ENCODE measurements at regions not wholly inside any gene's neighbourhood (a gene's known extent, or its start where the extent isn't known, plus 50 kb on each side); places are given as distances from the start of the nearest gene placed in this dataset.
"Not testable (repeated sequence)": the region's sequence is repeated elsewhere in the genome, so short reads cannot be mapped to it uniquely, and the experiment has no call there.

DNA sequence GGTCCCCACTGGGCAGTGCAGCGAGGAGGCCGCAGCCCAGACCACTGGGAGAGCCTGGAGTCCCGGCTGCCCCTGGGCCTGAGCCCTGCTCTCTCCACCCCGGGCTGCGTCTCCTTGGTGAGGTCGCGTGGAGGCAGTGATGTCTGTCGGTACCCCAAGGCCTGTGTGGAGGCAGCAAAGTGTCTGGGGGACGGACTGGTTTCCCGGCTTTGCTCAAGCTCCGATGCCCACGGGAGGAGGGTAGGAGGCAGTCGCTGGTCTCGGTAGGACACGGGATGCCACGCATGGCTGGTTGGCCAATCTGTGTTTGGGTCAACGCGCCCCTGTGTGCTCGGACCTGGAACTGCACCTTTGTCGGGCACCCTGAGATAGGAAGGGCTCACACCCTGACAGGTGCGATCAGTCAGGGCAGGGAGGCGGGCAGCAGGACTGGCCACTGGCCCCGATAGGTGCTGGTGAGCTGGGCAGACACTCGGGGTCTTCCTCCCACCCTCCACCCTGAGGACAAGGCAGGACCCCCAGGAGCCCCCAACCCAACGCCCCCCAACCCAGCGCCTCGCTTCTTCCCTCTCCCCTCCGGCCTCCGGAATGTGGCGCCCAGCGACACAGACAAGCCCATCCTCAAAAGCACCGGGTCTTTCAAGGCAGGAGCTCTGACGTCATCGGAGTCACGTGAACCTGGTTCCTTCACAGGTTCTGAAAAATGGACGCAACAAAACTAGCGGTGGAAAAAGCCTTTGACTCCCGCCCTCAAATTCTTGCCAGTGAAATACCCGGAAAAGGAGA lies 288.6 kb downstream of the NDUFA10 start:
- DNase-seq = no peak

DNA sequence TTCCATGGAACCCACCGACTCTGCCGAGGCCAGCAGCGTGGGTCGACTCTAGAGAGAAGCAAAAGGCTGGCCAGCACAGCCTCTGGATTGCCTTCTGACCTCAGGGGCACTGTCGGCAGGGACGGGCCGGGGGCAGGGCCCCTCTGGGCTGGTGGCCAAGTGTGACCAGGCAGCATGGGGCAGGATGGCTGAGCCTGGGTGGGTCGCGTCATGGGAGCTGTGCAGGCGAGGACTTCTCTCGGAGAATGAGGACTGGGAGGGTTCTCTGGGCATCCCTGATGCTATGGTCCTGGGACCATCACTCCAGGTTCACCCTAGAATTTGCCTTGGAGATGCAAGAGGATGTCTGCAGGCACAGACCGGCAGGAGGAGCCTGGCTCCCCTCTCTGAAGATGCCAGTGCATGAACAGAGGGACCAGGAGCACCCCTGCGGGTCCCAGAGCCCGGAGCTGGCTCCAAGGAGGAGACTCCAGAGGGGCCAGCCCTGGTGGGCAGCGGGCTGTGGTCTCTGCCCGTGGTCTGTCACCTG lies 289.2 kb downstream of the NDUFA10 start:
- DNase-seq = no peak

- no peak for DNase-seq
Measured at GRCh38 chr2:239735131-239735828, 289.9 kb downstream of the NDUFA10 start.

GRCh38 chr2:239734436-239735005 lies 290.6 kb downstream of the NDUFA10 start:
- no peak for DNase-seq

DNA sequence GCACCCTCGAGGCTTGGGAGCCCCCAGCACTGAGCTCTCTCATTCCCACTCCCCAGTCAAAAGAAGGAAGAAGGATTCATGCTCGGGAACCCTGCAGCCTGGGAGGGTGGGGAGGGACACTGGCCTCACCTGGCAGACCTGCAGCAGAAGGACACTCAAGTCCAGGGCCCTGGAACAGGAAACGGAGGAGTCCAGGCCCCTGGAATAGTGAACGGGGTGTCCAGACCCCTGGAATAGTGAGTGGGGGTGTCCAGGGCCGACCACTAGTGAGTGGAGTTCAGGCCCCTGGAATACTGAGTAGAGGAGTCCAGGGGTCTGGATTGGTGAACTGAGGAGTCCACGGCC lies 292.5 kb downstream of the NDUFA10 start:
- no peak for DNase-seq

DNA sequence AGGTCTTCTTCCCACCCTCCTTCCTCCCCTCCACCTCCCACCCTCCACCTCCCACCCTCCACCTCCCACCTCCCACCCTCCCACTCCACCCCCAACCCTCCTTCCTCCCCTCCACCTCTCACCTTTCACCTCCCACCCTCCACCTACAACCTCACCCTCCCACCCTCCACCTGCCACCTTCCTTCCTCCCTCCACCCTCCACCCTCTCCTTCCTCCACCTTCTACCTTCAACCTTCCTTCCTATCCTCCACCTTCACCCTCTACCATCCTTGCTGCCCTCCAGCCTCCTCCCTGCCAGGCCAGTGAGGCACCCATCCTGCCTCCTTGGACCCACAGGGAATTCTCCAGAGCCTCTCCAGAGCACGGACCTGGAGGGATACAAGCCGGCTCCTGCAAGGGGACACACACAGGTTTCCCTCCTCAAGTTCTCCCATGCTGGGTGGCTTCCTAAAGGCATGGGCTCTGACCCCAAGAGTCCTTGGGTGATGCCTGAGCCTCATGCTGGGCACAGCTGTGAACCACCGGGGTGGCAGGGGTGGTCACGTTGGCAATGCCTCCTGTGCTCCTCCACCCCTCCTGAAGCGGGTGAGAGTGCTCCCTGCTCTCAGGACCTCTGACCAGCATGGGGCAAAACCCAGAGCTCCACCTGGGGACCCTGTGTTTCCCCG lies 293.0 kb downstream of the NDUFA10 start:
- DNase-seq = no peak

GRCh38 chr2:239731422-239731821 lies 293.7 kb downstream of the NDUFA10 start:
- DNase-seq = no peak

DNA sequence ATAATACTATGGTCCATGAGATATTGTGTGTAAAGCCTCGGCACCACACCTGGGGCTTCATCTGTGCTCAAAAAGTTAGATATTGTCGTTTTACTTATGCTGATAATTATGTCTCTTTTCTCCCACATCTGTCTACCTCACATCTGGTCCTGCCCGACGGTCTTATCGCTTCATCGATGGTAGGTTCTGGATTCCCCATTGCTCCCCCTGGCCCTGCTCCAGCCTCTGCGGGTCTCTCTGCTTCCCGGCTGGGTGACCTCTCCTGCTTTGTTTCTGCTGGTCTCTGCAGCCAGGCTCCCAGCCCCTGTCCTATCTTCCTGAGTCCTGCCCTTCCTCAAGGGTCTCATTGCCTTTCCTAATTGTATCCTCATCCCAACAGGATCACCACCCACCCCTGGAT lies 294.2 kb downstream of the NDUFA10 start:
- DNase-seq = no peak

GRCh38 chr2:239730567-239730882 lies 294.6 kb downstream of the NDUFA10 start:
- not testable (repeated sequence) for DNase-seq

DNA sequence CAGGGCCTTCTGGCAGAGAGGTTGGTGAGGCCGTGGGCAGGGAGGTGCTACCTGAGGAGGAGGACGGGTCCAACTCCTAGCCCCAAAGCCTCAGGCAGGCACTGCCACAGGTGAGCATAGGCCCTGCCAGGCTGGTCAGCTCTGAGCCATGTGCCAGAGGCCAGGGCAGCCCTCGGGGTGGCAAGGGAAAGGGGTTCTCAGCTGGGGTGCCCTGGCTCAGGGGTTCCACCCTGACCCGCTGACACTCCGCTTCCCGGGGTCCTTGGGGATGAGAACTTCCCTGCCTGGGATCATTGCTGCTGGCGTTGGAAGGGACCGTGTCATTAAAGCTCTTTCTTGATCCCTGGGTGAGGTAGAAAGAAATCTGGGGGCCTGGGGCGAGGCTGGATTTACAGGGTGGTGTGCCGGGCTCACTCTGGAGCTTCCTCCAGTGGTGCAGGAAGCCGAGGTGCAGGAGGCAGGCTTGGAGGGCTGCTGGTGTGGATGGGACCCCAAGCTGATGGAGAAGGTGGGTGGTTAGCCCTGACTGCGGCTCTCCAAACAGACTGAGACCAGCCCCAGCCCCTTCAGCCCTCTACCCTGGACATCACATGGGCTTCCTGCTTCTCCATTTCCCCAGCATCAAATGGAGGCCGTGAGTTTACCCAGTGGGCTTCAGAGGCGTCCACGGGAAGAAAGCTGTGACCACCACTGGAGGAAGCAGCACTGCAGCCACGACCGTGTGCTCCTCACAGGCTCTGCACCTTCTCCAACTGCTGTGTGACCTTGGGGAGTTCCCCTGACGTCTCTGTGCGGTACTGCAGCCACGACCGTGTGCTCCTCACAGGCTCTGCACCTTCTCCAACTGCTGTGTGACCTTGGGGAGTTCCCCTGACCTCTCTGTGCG lies 295.2 kb downstream of the NDUFA10 start:
- no peak for DNase-seq

DNA sequence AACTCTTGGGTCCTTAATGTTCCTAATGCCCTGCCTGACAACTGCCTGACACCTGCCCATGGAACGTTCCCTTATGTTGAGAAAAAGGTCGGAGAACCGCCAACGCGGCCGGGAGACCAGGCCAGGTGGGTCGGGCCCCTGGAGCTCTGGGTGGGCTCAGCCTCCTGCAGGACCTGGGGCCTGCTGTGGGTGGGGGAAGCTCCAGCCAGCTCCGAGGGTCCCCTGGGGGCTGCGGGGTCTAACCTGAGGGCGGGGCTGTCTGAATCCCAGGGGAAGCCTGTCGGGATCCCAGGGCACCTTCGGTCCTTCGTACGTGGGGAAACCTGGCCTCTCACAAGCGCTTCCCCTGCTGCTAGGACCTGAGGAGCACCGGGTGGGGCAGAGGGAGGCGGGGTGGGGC lies 296.0 kb downstream of the NDUFA10 start:
- DNase-seq = no peak

DNA sequence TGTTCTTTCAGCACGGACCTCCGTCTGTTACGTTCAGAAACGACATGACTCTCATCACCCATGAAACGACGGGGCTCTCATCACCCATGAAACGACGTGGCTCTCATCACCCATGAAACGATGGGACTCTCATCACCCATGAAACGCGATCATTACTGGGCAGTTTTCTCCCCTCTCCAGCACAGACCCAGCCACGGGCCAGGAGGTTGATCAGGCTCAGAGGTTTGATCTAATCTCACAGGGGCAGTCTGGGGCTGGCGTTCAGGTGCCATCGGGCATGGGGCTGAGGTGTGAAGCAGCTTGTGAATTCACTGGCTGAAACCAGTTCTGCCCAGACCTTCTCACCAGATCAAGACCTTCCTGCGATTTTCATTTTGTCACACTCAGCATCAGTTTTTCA lies 296.4 kb downstream of the NDUFA10 start:
- DNase-seq = no peak

GRCh38 chr2:239727776-239728600 lies 297.2 kb downstream of the NDUFA10 start:
- DNase-seq = no peak

DNA sequence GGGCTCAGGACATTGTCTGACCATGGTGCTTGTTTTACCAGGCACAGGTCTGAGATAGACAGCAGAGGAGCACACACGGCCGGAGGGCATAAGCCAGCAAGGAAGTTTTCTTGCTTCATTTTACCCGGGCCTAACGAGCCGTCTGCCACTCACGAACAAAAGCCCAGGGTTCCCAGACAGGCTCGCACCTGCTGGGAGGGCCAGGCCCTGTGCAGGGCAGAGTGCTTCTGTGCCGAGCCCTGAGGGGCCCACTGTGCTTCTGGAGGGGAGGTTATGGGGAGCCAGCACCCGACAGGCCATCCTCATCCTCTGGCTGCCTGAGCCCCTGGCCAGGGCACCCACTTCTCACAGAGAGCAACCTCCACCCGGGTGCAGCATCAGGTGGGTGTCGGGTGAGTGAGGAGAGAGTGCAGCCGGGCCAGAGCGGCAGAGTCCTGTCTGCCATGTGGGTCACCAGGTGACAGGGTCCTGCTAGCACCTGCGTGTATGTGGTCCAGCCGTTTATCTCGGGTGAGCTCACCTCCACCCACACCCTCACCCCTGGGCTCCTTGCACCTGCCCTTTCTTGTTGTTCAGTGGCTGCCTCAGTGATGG lies 297.9 kb downstream of the NDUFA10 start:
- no peak for DNase-seq

DNA sequence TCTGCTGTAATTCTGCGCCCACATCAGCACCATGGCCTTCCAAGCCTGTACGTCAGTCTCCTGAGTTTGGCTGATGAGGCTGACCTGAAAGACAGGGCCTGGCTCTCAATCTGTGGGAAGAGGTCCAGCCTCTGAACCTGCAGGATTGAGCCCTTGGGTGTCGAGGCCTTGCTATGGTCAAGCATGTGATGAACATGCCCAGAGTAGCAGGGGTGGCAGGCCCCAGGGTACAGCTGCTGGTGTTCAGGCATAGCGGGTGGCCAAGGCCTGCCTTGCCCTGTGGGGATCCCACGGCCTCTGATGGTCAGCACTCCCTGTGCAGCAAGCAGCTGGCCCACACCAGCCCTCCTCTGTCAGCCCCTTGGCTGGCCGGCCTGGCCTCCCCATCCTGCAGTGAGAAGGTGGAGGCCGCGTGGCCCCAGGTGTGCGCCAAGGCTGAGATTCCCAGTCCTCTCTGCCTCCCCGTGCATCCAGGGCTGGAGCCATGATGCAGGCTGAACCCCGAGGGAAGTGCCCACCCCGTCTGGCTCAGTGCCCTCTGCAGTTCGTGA lies 298.4 kb downstream of the NDUFA10 start:
- no peak for DNase-seq

GRCh38 chr2:239726091-239726591 lies 299.0 kb downstream of the NDUFA10 start:
- DNase-seq = no peak

- DNase-seq = no peak
Measured at GRCh38 chr2:239725551-239725890, 299.6 kb downstream of the NDUFA10 start.

GRCh38 chr2:239724851-239725550 lies 300.1 kb downstream of the NDUFA10 start:
- DNase-seq = no peak

- DNase-seq = no peak
Measured at GRCh38 chr2:239724194-239724849, 300.8 kb downstream of the NDUFA10 start.

Data from NCI-H187 (cell line).